CD14-positive monocyte (primary cell): ENCODE measurements at regions not wholly inside any gene's neighbourhood (a gene's known extent, or its start where the extent isn't known, plus 50 kb on each side); places are given as distances from the start of the nearest gene placed in this dataset.

Experiments used
- DNase-seq, 3 donors: peaks; one replicate each; pipeline ENCODE4 v3.0.0-alpha.2; 2011 to 2022
- H2AFZ ChIP-seq: 2 replicates; pipeline ENCODE4 v1.6.0; 2012; ENCODE audit warnings: mild to moderate bottlenecking, low read depth, low read length, inconsistent platforms; ENCODE audit not compliant: insufficient read depth, poor library complexity, severe bottlenecking
- H3K27ac ChIP-seq, 2 donors: 1 replicate in 1 of 2; 2 replicates in 1 of 2; pipeline ENCODE4 v1.5.1; 2012 to 2013; ENCODE audit warnings: low read length in 2 of 2, control low read depth in 1 of 2, inconsistent platforms in 1 of 2, low read depth in 1 of 2, mild to moderate bottlenecking in 1 of 2
- H3K27me3 ChIP-seq, 2 donors: one replicate each; pipeline versions ENCODE4 v1.6.0 to v1.6.1; 2011 to 2013; ENCODE audit warnings: low read length in 2 of 2; ENCODE audit not compliant: control insufficient read depth in 2 of 2, insufficient read depth in 2 of 2
- H3K36me3 ChIP-seq, 2 donors: replicated peaks in 1 of 2; 1 replicate in 1 of 2; 2 replicates in 1 of 2; pipeline versions ENCODE4 v1.5.1 to v1.6.1; 2012 to 2013; ENCODE audit warnings: low read length in 2 of 2, control low read depth in 1 of 2, inconsistent platforms in 1 of 2, mild to moderate bottlenecking in 1 of 2; ENCODE audit not compliant: insufficient read depth in 2 of 2, control insufficient read depth in 1 of 2
- H3K4me1 ChIP-seq, 2 donors: 1 replicate in 1 of 2; 2 replicates in 1 of 2; pipeline versions ENCODE4 v1.5.1 to v1.6.1; 2012 to 2013; ENCODE audit warnings: low read length in 2 of 2, control low read depth in 1 of 2, inconsistent platforms in 1 of 2, mild to moderate bottlenecking in 1 of 2, moderate library complexity in 1 of 2; ENCODE audit not compliant: insufficient read depth in 2 of 2, control insufficient read depth in 1 of 2
- H3K4me2 ChIP-seq: replicated peaks from 2 replicates; pipeline ENCODE3; 2012; ENCODE audit warnings: low read length, moderate library complexity, mild to moderate bottlenecking; ENCODE audit not compliant: poor library complexity, severe bottlenecking; ENCODE audit errors: extremely low read depth
- H3K4me3 ChIP-seq, 3 experiments: fragments of 200-600 bp in 1 of 3; sonication (generic) in 1 of 3; replicated peaks in 1 of 3; 1 replicate in 2 of 3; 2 replicates in 1 of 3; pipeline ENCODE4 v1.5.1; 2011 to 2013; ENCODE audit warnings: low read length in 3 of 3, mild to moderate bottlenecking in 3 of 3, control low read depth in 2 of 3, low read depth in 2 of 3, inconsistent platforms in 1 of 3, moderate library complexity in 1 of 3
- H3K79me2 ChIP-seq: 2 replicates; pipeline ENCODE4 v1.6.0; 2012; ENCODE audit warnings: mild to moderate bottlenecking, control low read depth, inconsistent platforms, low read length, moderate library complexity; ENCODE audit not compliant: insufficient read depth
- H3K9ac ChIP-seq: 2 replicates; pipeline ENCODE4 v1.6.0; 2017; ENCODE audit warnings: low read length, mild to moderate bottlenecking; ENCODE audit not compliant: insufficient read depth, poor library complexity, severe bottlenecking
- H3K9me3 ChIP-seq, 2 donors: replicated peaks in 1 of 2; 1 replicate in 1 of 2; 2 replicates in 1 of 2; pipeline versions ENCODE4 v1.5.1 to v1.6.1; 2012 to 2013; ENCODE audit warnings: low read length in 2 of 2, control low read depth in 1 of 2; ENCODE audit not compliant: control insufficient read depth in 1 of 2, insufficient read depth in 1 of 2
- H4K20me1 ChIP-seq: 2 replicates; pipeline ENCODE4 v1.6.0; 2012; ENCODE audit warnings: mild to moderate bottlenecking, low read length, control low read depth, moderate library complexity; ENCODE audit not compliant: insufficient read depth
- H3K27ac Mint-ChIP-seq, 7 donors: one replicate each; pipeline ENCODE4 v1.8.0; 2020; ENCODE audit warnings: mild to moderate bottlenecking in 7 of 7, mixed read lengths in 7 of 7, moderate library complexity in 6 of 7, inconsistent platforms in 2 of 7
- H3K27me3 Mint-ChIP-seq, 3 donors: one replicate each; pipeline ENCODE4 v1.8.0; 2021 to 2022; ENCODE audit warnings: low read depth in 3 of 3, mild to moderate bottlenecking in 3 of 3, mixed read lengths in 3 of 3, moderate library complexity in 3 of 3, inconsistent platforms in 1 of 3
- H3K36me3 Mint-ChIP-seq, 2 donors: one replicate each; pipeline ENCODE4 v1.8.0; 2020; ENCODE audit warnings: mixed read lengths in 2 of 2, inconsistent platforms in 1 of 2, mild to moderate bottlenecking in 1 of 2
- H3K4me1 Mint-ChIP-seq: one replicate; pipeline ENCODE4 v1.8.0; 2020; ENCODE audit warnings: mild to moderate bottlenecking, mixed read lengths
- H3K4me3 Mint-ChIP-seq, 2 donors: one replicate each; pipeline ENCODE4 v1.8.0; 2020; ENCODE audit warnings: mild to moderate bottlenecking in 2 of 2, mixed read lengths in 2 of 2, moderate library complexity in 1 of 2
- H3K9me3 Mint-ChIP-seq, 7 donors: one replicate each; pipeline ENCODE4 v1.8.0; 2020 to 2022; ENCODE audit warnings: mixed read lengths in 7 of 7, mild to moderate bottlenecking in 6 of 7, moderate library complexity in 6 of 7, inconsistent platforms in 2 of 7
- WGBS: methylation state at CpG from one replicate; pipeline ENCODE4 v1.1.5; 2013; ENCODE audit warnings: missing lambda C conversion rate; ENCODE audit not compliant: insufficient coverage; 5-methylcytosine and 5-hydroxymethylcytosine counted together
- intact Hi-C, 2 donors: fragments of 100-400 bp; cut with micrococcal nuclease; formaldehyde crosslinking; loops; one replicate each; pipeline versions ENCODE4 v1.15.0 to v1.15.1; 2023
- TF ChIP-seq, protein P1 (sequence below): fragments of 200-600 bp; IDR thresholded peaks from one replicate; pipeline ENCODE4 v1.8.0; 2022; ENCODE audit warnings: antibody characterized with exemption, mild to moderate bottlenecking

DNA sequence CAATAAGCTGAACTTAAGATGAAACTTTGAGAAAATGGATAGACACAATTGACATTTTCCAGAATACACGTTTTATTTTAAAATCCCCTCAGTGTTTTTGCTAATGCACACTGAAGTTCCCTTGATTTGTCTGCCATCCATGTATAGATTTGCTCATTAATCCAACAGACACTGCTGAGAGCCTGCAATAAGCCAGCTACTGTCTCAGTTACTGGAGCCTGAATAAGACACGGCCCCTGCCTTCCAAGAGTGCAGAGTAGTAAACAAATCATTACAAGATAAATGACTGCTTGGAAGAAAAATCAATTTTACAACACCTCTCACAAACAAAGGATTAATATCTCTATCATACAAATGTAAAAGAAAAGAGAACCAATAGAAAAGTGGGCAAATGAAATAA, 130.1 kb downstream of the TLR5 start:
- no peak overlapping the region for H3K27ac ChIP-seq
- H3K27me3 ChIP-seq = no peaks in the 10 kb centered on the region
- Mint-ChIP-seq H3K36me3 (no peaks in the 10 kb centered on the region), H3K4me1 (no peaks in the 10 kb centered on the region), H3K27me3 (peaks cover 2 to 9% (median 8%) of the 10 kb centered on the region in 3 donors), H3K9me3 (peaks cover 3 to 12% (median 7%) of the 10 kb centered on the region in 7 donors), H3K4me3 (no peak overlapping the region), H3K27ac (no peak overlapping the region)
- H3K4me2 ChIP-seq = no peak overlapping the region
- no peaks in the 10 kb centered on the region for H3K4me1 ChIP-seq
- intact Hi-C loops = no loop called here
- H2AFZ ChIP-seq = no peak overlapping the region
- H3K9ac ChIP-seq = no peak overlapping the region
- DNase-seq = no peak
- no peaks in the 10 kb centered on the region for H3K36me3 ChIP-seq
- H3K79me2 ChIP-seq = no peaks in the 10 kb centered on the region
- peaks cover under 1 to 8% of the 10 kb centered on the region in 2 donors for H3K9me3 ChIP-seq
- no peaks in the 10 kb centered on the region for H4K20me1 ChIP-seq
- WGBS = 50% methylated on average over 1 of the region's 2 CpGs
- no peak overlapping the region for H3K4me3 ChIP-seq
- TF ChIP-seq, protein P1, sequence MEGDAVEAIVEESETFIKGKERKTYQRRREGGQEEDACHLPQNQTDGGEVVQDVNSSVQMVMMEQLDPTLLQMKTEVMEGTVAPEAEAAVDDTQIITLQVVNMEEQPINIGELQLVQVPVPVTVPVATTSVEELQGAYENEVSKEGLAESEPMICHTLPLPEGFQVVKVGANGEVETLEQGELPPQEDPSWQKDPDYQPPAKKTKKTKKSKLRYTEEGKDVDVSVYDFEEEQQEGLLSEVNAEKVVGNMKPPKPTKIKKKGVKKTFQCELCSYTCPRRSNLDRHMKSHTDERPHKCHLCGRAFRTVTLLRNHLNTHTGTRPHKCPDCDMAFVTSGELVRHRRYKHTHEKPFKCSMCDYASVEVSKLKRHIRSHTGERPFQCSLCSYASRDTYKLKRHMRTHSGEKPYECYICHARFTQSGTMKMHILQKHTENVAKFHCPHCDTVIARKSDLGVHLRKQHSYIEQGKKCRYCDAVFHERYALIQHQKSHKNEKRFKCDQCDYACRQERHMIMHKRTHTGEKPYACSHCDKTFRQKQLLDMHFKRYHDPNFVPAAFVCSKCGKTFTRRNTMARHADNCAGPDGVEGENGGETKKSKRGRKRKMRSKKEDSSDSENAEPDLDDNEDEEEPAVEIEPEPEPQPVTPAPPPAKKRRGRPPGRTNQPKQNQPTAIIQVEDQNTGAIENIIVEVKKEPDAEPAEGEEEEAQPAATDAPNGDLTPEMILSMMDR = no peak

DNA sequence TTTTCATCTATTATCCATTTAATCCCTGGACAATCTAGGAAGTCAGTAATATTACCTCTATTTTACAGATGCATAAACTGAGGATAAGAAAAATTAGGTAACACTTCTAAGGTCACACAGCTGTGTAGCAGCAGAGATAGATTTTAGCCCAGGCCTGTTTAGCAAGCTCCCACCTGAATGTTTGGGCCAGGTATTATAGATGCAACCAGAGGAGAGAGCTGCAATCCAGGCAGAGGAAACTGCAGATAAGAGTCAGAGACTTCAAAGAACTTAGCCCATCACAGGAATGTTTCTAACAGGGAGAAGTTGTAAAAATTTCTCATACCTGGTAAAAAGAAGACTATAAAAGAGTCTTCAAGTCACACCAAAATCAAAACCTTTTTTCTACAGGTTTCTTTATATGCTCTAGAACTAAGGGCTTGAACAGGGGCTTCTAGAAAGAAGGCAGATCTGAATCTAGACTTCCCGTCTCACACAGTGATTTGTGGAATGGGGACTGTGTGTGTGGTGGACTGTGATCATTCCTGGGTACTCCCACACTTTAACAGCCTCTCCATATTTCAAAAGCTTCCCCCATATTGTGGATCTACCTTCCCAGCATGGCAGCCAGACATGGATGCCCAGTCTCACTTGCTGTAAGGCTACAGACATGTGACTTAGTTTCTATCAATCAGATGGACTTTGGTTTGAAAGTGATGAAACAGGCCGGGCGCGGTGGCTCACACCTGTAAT, 128.7 kb downstream of the TLR5 start:
- Mint-ChIP-seq H3K36me3 (no peaks in the 10 kb centered on the region), H3K4me1 (no peaks in the 10 kb centered on the region), H3K27ac (no peak overlapping the region), H3K27me3 (peaks cover 2 to 9% (median 8%) of the 10 kb centered on the region in 3 donors), H3K9me3 (peaks cover 3 to 15% (median 12%) of the 10 kb centered on the region in 7 donors), H3K4me3 (no peak overlapping the region)
- WGBS = no CpG with 5 or more reads among the region's 4 CpGs
- H3K4me2 ChIP-seq = no peak overlapping the region
- no peaks in the 10 kb centered on the region for H3K36me3 ChIP-seq
- TF ChIP-seq, protein P1 = no peak
- H3K9ac ChIP-seq = no peak overlapping the region
- H2AFZ ChIP-seq = no peak overlapping the region
- H3K79me2 ChIP-seq = no peaks in the 10 kb centered on the region
- no peaks in the 10 kb centered on the region for H3K4me1 ChIP-seq
- H3K4me3 ChIP-seq = no peak overlapping the region
- H3K9me3 ChIP-seq = peaks cover 7 to 14% of the 10 kb centered on the region in 2 donors
- no peaks in the 10 kb centered on the region for H4K20me1 ChIP-seq
- no peaks in the 10 kb centered on the region for H3K27me3 ChIP-seq
- no peak overlapping the region for H3K27ac ChIP-seq
- DNase-seq = no peak
- intact Hi-C loops = no loop called here
